SHP77 (cell line): ENCODE measurements at regions not wholly inside any gene's neighbourhood (a gene's known extent, or its start where the extent isn't known, plus 50 kb on each side); places are given as distances from the start of the nearest gene placed in this dataset.
"Not testable (repeated sequence)": the region's sequence is repeated elsewhere in the genome, so short reads cannot be mapped to it uniquely, and the experiment has no call there.

ENCODE experiments used
- DNase-seq, 2 experiments: peaks; one replicate each; lab custom pipeline; 2025; lab: John Stamatoyannopoulos, UW

DNA sequence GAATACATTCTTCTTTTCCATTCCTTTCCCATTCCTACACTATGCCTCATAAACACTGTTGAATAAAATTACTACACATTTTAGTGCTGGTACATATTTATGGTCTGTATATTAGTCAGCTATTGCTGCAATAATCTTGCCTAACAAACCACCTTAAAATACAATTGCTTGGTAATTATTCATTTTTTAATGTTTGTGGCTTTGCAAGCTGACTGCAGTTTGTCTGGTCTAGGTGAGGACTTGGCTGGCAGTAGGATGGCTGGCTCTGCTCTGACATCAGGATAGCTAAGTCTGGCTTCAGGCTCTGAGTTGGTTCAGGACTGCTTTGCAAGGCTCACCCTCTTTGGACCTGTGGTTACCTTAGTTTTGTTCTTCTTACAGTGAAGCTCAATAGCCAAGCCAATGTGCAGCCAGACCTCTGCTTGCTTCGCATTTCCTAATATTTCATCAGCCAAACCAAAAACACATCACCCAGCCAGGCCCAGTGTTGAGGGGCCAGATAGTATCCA lies 913.4 kb upstream of the RAG2 start:
- DNase-seq = no peak

DNA sequence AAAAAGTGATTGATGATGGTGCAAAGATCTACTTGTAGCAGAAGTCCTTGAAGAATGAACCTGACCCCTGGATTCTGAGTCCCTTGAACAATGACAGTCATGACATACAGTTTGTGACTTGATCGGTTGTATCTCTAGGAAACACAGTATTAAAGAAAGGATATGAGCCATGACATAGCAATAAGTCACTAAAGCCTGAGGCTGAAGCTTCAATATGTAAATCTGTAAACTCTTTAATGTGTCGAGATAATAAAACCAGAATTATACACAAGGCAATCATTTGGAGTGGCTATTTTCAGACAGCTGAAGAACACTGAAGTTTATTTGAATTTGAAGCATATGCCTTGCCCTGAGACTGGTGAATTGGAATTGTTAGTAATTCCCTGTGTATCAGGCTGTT lies 911.5 kb upstream of the RAG2 start:
- no peak for DNase-seq

DNA sequence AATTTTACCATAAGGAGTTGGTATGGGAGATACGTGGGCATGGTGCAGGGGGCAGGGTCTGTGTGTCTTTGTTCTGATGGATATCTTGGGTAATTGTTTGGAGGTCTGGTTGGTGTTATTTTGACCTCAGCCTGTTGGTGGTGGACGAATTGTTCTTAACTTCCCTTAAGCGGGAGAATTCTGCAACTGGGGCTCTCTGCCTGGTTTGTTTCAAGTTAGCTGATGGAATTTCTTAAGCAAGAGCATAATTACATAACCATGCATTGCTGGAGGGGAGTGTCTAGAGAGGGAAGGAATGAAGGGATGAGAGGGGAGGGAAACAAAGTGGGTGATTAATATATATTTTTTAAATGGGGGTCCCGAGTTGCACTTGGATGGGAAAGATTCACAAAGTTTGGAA lies 908.5 kb upstream of the RAG2 start:
- no peak for DNase-seq

DNA sequence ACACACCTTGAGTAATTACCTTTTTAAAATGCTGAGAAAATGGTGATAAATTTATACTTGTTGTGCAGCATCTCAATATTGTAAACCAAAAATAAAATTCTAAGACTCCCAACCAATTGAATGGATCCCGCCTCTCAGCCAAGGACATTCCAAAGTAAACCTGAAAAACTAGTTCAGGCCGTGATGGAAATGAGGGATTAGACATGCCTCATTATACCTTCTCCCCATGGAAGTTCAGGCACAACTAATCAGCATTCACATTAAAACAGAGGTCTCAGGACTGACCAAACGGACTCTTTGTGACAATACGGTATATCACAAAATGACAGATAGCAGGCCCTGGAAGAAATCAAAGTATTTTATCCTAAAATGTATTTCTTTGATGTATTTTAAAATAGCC lies 907.4 kb upstream of the RAG2 start:
- DNase-seq = no peak

DNA sequence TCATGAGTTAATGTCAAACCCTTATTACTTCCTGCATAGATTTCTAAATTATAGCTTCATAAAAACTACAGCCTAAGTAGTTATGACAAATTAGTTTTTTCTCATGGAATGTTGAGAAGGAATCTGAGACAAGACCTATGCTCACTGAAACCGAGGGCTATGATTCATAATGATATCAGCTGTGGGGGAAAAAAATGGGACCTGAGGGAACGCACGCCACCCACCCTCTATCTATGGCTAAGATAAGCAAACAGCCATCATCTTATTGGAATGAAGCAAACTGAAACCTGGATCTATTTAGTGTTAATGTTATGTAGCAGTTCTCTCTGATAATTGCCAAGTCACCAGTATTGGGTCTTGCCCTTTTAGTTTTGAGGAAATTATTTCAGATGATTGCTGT lies 906.9 kb upstream of the RAG2 start:
- no peak for DNase-seq

DNA sequence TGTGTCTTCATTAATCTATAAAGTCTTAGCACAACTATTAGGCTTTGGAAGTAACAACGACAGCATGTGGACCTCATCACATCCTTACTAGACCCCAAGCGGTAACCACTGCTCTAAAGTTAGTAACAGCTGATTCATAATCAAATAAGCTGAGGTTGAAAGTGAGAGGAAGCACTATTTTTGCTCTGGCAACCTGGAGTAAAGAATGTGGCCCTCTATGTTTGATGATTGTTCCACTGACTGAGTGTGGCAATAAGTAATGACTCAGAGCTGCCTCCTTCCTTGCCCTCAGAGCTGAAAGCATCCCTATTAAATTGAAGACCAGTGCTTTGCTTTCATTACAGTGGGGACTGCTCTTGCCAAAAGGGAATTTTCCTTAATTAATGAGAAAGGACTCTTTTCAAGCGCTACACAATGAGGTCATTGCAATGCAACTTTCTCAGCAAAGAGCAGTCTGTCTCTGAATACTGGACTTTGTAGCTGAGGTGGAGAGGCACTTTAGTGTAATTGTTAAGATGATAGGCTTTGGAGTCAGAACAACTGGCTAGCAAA lies 906.1 kb upstream of the RAG2 start:
- DNase-seq = no peak

DNA sequence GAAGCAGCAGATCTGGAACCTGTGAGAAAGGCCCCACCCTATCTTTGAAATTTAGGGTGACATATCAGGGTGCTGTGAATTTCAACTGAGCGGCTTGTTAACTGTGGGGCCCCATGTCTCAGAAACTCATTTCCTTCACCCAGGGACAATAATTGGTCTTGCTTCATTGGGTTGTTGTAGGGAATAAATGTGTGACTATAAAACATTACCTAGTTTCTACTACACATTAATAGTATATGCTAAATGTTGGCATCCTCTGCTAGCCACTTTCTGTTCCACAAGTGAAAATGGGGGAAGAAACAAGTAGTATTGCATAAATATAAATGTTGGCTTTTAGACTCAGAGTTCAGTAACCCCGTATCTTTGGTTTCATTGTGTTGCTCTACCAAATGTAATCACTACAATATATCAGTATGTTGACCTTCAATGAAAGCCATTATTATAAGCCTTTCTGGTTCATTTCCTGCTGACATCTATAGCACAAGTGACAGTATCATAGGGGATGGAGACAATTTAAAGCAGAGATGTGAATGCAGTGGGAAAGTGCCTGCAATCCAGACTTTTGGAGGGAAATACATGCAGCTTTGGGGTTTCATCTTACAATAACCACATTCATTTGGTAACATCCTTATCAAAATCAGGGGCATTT lies 905.5 kb upstream of the RAG2 start:
- DNase-seq = no peak

DNA sequence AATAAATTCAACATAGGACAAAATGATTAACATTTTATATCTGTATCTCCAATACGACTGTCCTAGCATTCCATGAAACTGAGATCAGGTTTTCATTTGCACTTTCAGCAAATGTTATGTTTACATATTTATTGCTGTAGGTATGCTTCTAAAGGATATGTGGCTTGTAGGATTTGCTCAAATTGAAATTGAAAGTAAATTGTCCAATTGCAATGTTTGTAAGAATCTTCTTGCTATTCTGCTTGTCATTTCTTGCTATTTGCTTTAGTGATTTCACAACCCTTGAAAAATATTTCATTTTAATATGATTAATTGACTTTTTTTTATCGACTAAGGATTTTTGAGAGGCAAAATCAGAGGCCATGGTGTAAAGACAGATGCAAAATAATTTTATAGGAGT lies 904.2 kb upstream of the RAG2 start:
- DNase-seq = no peak

DNA sequence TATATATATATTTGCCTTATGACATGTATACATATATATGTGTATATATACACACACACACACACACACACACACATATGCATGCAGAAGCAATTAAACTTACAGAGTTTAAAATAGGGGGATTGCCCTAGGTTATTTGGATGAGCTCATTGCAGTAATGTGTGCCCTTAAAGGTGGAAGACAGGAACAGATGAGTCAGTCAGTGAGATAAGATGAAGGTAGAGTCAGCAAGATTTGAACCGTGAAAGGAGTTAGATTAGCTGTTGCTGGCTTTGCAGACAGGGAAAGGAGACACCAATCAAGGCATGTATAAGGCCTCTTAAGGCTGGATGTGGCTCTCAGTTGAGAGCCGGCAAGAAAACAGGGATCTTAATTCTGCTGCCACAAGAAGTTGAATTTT lies 902.4 kb upstream of the RAG2 start:
- DNase-seq = no peak

DNA sequence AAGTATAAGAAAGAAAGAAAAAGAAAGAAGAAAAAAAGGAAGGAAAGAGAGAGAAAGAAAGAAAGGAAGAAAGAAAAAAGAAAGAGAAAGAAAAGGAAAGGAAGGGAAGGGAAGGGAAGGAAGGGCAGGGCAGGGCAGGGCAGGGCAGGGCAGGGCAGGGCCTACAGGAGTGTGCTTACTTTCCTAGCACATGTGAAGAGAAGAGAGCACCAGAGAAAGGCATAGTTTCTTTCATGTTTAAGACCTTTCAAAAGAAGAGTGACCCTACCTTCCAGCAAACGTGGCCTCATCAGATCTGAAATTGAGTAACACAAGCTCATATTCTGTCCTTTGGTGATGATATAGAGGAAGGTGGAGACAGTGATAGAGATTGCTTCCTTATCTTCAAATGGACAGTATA lies 899.3 kb upstream of the RAG2 start:
- DNase-seq = no peak

DNA sequence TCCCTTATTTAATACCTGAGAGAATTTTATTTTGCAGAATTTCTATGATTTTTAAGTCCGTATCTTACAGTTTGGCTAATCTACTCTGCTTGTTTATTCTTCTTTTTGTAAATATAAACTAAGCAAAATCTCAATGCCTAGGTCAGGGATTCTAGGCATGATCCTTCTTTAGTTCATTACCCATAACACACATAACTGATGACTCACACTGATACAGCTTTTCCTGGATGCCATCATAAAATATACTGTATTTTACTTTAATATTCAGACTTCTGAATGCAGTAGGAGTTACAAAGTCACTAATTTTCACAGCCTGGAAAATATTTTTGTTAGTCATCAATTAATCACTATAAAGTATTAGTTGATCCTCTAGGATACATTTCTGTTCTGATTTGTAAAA lies 898.2 kb upstream of the RAG2 start:
- no peak for DNase-seq

DNA sequence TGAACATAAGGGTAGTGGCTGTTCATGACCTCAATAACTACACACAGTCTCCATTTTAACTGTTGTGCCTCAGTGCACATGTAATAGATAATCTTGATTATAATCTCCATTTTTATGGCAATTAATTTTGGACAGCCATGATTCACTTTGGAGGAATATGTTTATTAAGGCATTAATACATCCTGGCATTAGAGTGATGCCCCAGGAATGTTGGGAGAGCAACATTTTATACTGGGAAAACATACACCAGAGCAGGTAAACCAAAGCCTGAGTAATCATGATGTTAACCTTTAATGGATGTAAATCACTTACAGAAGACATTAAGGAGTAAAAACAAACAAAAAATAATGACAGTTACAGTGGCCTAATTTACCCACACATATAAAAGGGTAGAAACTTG lies 886.3 kb upstream of the RAG2 start:
- DNase-seq = no peak

DNA sequence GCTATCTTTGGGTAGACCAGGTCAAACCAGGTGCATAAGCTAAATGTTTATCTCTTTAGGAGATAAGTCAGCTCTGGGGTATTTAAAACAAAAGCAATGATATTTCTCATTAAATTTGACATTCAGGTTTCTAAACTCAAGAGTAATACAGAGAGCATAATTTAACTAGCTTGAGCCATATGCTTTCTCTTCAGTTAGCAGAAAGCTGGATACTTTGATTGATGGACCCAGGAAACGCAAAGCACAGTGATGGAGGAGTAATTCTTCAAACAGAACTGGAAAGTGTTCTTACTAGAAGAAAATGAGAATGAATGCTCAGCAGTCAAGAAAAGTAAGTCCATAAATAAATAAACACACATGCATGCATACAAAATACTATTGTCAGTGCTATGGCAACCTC lies 885.7 kb upstream of the RAG2 start:
- no peak for DNase-seq

DNA sequence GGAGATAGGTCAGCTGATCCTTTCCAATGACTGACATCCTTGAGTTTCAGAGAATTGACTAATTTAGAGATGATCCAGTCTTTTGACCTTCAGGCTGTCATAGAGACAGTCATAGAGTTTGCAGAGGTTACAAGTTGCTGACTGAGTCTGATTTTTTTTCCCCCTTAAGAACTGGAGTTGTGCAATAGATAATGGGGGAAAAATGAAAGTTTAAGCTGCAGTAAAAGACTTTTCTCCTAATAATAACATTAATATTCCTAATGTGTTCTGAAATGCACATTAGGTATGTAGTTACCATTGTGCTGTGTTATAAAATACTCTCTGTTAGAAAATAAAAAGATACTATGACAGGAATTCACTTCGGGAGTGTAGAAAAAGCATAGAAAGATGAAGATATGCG lies 876.9 kb upstream of the RAG2 start:
- no peak for DNase-seq

DNA sequence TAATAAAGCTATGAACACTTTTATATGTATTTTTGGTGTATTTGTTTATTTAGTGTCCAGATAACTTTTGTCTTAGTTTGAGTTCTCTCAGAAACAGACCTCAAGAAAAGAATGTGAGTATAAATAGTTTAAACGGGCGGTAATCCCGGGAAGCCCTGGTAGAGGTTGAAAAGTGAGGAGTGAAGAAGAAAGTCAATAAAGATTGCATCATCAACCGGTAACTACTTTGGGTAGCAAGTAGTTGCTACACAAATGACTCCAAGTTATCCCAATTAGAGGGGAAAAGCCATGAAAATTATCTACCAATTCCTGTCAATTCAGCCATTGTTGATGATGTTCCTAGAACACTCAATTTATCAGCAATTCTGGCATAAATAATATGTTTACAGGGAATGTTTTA lies 870.3 kb upstream of the RAG2 start:
- no peak for DNase-seq

DNA sequence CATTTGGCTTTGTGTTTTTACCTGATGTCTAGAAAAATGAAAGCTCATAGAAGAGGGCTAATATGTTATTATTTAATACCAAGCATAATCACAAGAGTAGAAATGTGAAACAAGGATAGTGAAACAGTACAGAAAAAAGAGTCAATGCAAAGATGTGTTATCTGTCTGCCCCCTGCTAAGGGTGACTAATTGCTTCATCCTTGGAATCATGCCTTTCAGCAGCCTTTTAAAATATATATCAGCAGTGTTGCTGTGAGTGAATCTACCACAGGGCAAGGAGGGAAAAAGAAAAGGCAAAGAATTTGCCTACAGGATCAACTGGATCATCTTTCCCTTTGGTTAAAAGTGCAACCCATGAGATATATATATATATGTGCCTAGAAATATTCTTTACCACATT lies 867.2 kb upstream of the RAG2 start:
- no peak for DNase-seq

DNA sequence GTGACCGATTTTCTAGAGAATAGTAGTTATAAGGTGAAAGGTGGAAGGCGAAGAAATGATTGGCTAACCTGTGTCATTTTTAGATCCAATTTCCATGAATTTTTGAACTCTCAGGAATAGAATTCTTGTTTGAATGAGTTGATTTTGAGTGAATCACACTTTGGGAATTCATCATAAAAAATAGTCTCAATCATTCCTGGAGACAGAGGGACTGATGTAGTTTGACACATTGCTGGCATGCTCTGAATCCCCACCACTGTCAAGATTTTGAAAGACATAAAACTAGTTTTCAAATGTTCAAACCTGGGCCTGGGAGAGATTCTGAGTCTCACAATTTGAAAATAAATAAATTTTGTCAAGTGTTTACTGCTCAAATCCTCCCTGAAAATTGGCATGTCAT lies 861.4 kb upstream of the RAG2 start:
- no peak for DNase-seq

DNA sequence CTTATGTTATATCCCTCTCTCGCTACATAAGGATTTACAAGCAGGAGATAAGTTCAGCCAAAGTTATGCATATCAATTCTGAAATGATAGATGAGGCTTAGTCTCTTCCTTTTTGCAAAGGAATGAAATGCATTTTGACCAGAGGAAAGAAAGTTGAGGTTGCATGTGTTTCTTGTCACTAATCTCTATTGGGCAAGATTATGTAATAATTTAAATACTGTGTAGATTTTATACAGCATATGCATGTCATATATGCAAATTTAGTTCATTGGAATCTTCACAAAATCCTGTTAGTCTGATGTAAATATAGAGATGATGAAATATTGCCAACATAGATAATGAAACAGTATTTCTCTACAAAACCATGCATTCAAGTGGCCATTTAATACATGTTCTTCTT lies 858.7 kb upstream of the RAG2 start:
- DNase-seq = no peak

DNA sequence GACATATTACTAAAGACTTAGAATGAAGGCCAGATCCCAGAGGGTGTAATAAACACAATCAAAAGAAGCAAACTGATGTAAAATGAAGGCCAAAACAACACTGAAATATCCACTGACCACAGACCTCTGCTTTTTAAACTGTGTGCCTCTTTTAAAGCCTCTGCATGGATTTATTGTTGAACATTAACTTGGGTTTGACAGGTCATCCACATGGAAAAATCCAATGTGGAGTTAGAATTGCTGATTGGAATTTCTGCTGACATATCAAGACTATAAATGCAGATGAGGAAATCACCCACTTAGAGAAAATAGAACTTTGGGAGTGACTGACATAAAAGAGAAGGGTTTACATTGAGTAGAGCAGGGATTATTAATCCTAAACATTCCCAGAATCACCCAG lies 853.9 kb upstream of the RAG2 start:
- no peak for DNase-seq

DNA sequence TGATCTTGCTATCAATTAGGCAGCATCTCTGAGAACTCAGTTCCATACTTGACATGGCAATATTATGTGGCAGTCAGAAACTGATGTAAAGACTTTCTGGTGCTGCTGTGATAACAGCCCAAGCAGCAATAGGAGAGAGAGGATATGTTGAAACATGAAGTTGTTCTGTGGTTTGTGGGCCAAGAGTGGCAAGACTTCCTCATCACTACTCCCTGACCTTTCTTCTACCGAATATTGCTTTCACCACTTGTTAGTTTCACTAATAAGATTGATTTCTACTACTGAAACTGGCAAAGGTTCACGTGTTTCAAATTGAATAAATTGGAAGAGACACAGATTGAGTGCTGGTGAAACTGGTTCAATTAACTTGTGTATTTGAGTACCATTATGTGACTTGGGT lies 852.6 kb upstream of the RAG2 start:
- no peak for DNase-seq

DNA sequence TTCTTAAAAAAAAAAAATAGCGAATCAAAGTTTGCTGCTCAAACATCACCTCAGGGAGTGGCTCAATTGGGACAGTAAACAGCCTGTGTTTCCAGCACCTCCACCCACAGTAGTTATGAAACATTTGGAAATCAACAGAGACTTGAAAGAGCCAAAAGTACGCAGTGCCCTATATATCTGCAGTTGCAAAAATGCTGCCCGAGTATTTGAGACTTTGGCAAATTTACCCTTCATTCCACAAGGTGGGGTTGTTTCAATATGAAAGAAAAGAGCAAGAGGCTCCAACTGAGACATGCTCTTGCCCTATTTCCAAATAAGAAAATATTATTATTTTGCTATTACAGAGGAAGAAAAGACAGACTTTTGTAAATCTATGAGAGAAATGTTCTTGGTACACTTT lies 851.1 kb upstream of the RAG2 start:
- peak; percentile 27 to 42 for DNase-seq

DNA sequence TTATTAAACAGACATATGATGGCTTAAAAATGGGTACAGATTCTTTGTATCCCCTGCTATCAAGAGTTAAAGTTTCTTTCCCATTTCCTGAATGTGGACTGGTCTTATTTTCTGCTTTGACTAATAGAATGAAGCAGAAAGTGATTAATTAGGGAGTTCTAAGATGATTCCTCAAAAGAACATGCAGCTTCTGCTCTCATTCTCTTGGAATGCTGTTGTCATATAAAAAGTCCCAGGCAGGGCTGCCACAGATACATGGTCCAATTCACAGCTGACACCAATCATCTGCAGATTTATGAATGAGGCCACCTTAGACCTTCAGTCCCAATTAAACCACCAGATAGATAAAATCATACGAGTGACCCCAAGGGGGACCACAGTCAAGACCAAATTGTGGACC lies 844.5 kb upstream of the RAG2 start:
- no peak for DNase-seq

DNA sequence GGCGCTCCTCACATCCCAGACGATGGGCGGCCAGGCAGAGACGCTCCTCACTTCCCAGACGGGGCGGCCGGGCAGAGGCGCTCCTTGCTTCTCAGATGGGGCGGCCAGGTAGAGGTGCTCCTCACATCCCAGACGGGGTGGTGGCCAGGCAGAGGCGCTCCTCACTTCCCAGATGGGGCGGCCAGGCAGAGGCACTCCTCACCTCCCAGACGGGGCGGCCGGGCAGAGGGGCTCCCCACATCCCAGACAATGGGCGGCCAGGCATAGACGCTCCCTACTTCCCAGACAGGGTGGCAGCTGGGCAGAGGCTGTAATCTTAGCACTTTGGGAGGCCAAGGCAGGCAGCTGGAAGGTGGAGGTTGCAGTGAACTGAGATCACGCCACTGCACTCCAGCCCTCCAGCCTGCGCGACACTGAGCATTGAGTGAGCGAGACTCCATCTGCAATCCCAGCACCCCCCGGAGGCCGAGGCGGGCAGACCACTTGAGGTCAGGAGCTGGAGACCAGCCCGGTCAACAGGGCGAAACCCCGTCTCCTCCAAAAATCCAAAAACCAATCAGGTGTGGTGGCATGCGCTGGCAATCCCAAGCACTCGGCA lies 833.7 kb upstream of the RAG2 start:
- not testable (repeated sequence) for DNase-seq
